Esophagus squamous epithelium (tissue), 5 donors: ENCODE measurements at regions not wholly inside any gene's neighbourhood (a gene's known extent, or its start where the extent isn't known, plus 50 kb on each side); places are given as distances from the start of the nearest gene placed in this dataset.

Experiments used
- DNase-seq: peaks from one replicate; lab custom pipeline; 2025; lab: John Stamatoyannopoulos, UW
- H3K27ac ChIP-seq, 4 donors: fragments of 200-600 bp; sonication (generic); one replicate each; pipeline ENCODE4 v1.5.1; 2016 to 2019; ENCODE audit warnings: mild to moderate bottlenecking in 1 of 4
- H3K27me3 ChIP-seq, 4 donors: fragments of 200-600 bp; sonication (generic); 1 replicate in 3 of 4; 2 replicates in 1 of 4; pipeline versions ENCODE4 v1.5.1 to v1.6.0; 2017 to 2021; ENCODE audit warnings: antibody characterized with exemption in 1 of 4
- H3K36me3 ChIP-seq, 3 donors: fragments of 200-600 bp; sonication (generic); one replicate each; pipeline ENCODE4 v1.5.1; 2016 to 2019
- H3K4me1 ChIP-seq, 3 donors: fragments of 200-600 bp; sonication (generic); one replicate each; pipeline ENCODE4 v1.5.1; 2017 to 2019
- H3K4me3 ChIP-seq, 4 donors: fragments of 200-600 bp; sonication (generic); 1 replicate in 3 of 4; 2 replicates in 1 of 4; pipeline ENCODE4 v1.5.1; 2016 to 2019; ENCODE audit warnings: mild to moderate bottlenecking in 2 of 4, moderate library complexity in 1 of 4
- H3K9me3 ChIP-seq, 3 donors: fragments of 200-600 bp; sonication (generic); one replicate each; pipeline ENCODE4 v1.5.1; 2016 to 2019
- CTCF ChIP-seq, 6 experiments: fragments of 450-650 bp in 4 of 6; fragments of 200-600 bp in 2 of 6; sonication (generic) in 2 of 6; IDR thresholded peaks; one replicate each; pipeline ENCODE4 v1.5.1; 2016 to 2019; ENCODE audit warnings: antibody characterized with exemption in 6 of 6, mild to moderate bottlenecking in 4 of 6, moderate library complexity in 4 of 6
- POLR2A ChIP-seq, 4 donors: fragments of 450-650 bp; IDR thresholded peaks; one replicate each; pipeline ENCODE4 v1.6.1; 2017; ENCODE audit warnings: antibody characterized with exemption in 4 of 4, mild to moderate bottlenecking in 4 of 4, moderate library complexity in 3 of 4
- WGBS, 2 donors: methylation state at CpG; one replicate each; pipeline ENCODE4 v1.1.5; 2018; 5-methylcytosine and 5-hydroxymethylcytosine counted together
- intact Hi-C: fragments of 100-400 bp; cut with DNase I; formaldehyde crosslinking; loops from one replicate; pipeline ENCODE4 v1.15.0; 2022
- donor health status: DM: yes; HTN: yes; CAD: no.

GRCh38 chr4:180059216-180059881 lies 2183.9 kb upstream of the TENM3 start:
- peaks cover 0 to 80% (median 3%) of the 10 kb centered on the region in 4 donors for H3K27me3 ChIP-seq
- WGBS, 2 donors = 1 to 7% methylated on average over 20 to 22 of the region's 44 CpGs
- intact Hi-C loops = no loop called here

GRCh38 chr4:180060159-180060889 lies 2182.9 kb upstream of the TENM3 start:
- H3K36me3 ChIP-seq = no peaks in the 10 kb centered on the region
- whole genome bisulfite sequencing, 2 donors = 17 to 25% methylated on average over 6 of the region's 6 CpGs
- no peak overlapping the region for H3K4me3 ChIP-seq
- H3K9me3 ChIP-seq = no peaks in the 10 kb centered on the region
- peaks cover 12 to 27% (median 15%) of the 10 kb centered on the region in 3 donors for H3K4me1 ChIP-seq
- H3K27me3 ChIP-seq = peaks cover 0 to 80% (median 3%) of the 10 kb centered on the region in 4 donors
- intact Hi-C loops = no loop called here
- H3K27ac ChIP-seq = no peak overlapping the region
- no peak for DNase-seq
- TF ChIP-seq POLR2A (IDR thresholded peaks at IDR 0.05) = no peak
- TF ChIP-seq CTCF (IDR thresholded peaks at IDR 0.05) = no peak

More at GRCh38 chr4:180059216-180059881, 2183.9 kb upstream of the TENM3 start:
- TF ChIP-seq POLR2A (IDR thresholded peaks at IDR 0.05) (no peak), CTCF (IDR thresholded peaks at IDR 0.05) (no peak)
- DNase-seq = no peak
- H3K4me1 ChIP-seq = peaks cover 12 to 27% (median 15%) of the 10 kb centered on the region in 3 donors
- no peaks in the 10 kb centered on the region for H3K9me3 ChIP-seq
- H3K27ac ChIP-seq = no peak overlapping the region
- H3K36me3 ChIP-seq = no peaks in the 10 kb centered on the region
- H3K4me3 ChIP-seq = peak overlapping the region; percentile 25 to 68 (median 44)

- no peak for DNase-seq
- H3K36me3 ChIP-seq = no peaks in the 10 kb centered on the region
- H3K4me3 ChIP-seq = no peak overlapping the region
- WGBS, 2 donors = 47 to 49% methylated on average over 2 of the region's 2 CpGs
- no peaks in the 10 kb centered on the region for H3K9me3 ChIP-seq
- H3K27ac ChIP-seq = no peak overlapping the region
- TF ChIP-seq POLR2A (IDR thresholded peaks at IDR 0.05) (no peak), CTCF (IDR thresholded peaks at IDR 0.05) (no peak)
- intact Hi-C loops = no loop called here
- H3K4me1 ChIP-seq = no peaks in the 10 kb centered on the region
- no peaks in the 10 kb centered on the region for H3K27me3 ChIP-seq
Measured at GRCh38 chr4:180081072-180081471, 2162.1 kb upstream of the TENM3 start.

GRCh38 chr4:180084561-180084960 lies 2158.6 kb upstream of the TENM3 start:
- Histone ChIP-seq H3K27ac (no peak overlapping the region), H3K4me1 (no peaks in the 10 kb centered on the region), H3K36me3 (no peaks in the 10 kb centered on the region), H3K27me3 (no peaks in the 10 kb centered on the region), H3K9me3 (no peaks in the 10 kb centered on the region), H3K4me3 (no peak overlapping the region)
- DNase-seq = no peak
- intact Hi-C loops = no loop called here
- 41 to 44% methylated on average over 4 of the region's 4 CpGs for WGBS, 2 donors
- TF ChIP-seq CTCF (IDR thresholded peaks at IDR 0.05) (no peak), POLR2A (IDR thresholded peaks at IDR 0.05) (no peak)
